Neuronal stem cell (in vitro differentiated cells): ENCODE measurements at regions not wholly inside any gene's neighbourhood (a gene's known extent, or its start where the extent isn't known, plus 50 kb on each side); places are given as distances from the start of the nearest gene placed in this dataset.

Source experiments
- DNase-seq: peaks from one replicate; pipeline ENCODE4 v3.0.0-alpha.2; 2013; ENCODE audit warnings: low spot score
- H2AFZ ChIP-seq: one replicate; pipeline ENCODE4 v1.6.1; 2013; ENCODE audit warnings: mild to moderate bottlenecking, low read length, inconsistent platforms
- H2AK5ac ChIP-seq: 2 replicates; pipeline ENCODE4 v1.6.1; 2013; ENCODE audit warnings: low read depth, mild to moderate bottlenecking, inconsistent platforms, low read length, moderate library complexity, mixed read lengths
- H2BK120ac ChIP-seq: 2 replicates; pipeline ENCODE4 v1.6.1; 2013; ENCODE audit warnings: low read depth, mild to moderate bottlenecking, inconsistent platforms, low read length, moderate library complexity, mixed read lengths
- H2BK12ac ChIP-seq: one replicate; pipeline ENCODE4 v1.6.1; 2013; ENCODE audit warnings: low read length, inconsistent platforms
- H2BK15ac ChIP-seq: 2 replicates; pipeline ENCODE4 v1.6.1; 2013; ENCODE audit warnings: mild to moderate bottlenecking, low read length, inconsistent platforms, mixed read lengths
- H2BK5ac ChIP-seq: one replicate; pipeline ENCODE4 v1.6.1; 2013; ENCODE audit warnings: inconsistent platforms, mild to moderate bottlenecking, low read length, moderate library complexity
- H3K14ac ChIP-seq: one replicate; pipeline ENCODE4 v1.6.1; 2013; ENCODE audit warnings: low read length, inconsistent platforms
- H3K18ac ChIP-seq: 2 replicates; pipeline ENCODE4 v1.6.1; 2013; ENCODE audit warnings: low read length, inconsistent platforms
- H3K23ac ChIP-seq: 2 replicates; pipeline ENCODE4 v1.6.1; 2013; ENCODE audit warnings: low read depth, mild to moderate bottlenecking, mixed read lengths, low read length, inconsistent platforms; ENCODE audit not compliant: poor library complexity
- H3K27ac ChIP-seq: replicated peaks from 3 replicates; pipeline ENCODE4 v1.5.1; 2013; ENCODE audit warnings: low read length, inconsistent platforms
- H3K27me3 ChIP-seq, 3 experiments: 2 replicates each; pipeline ENCODE4 v1.6.1; 2013; ENCODE audit warnings: low read length in 3 of 3, mild to moderate bottlenecking in 2 of 3, inconsistent platforms in 1 of 3, low read depth in 1 of 3, mixed read lengths in 1 of 3, moderate library complexity in 1 of 3; ENCODE audit not compliant: control insufficient read depth in 3 of 3, insufficient read depth in 3 of 3
- H3K36me3 ChIP-seq, 2 donors: replicated peaks in 1 of 2; 2 replicates each; pipeline ENCODE4 v1.6.1; 2013; ENCODE audit warnings: low read length in 2 of 2; ENCODE audit not compliant: control insufficient read depth in 2 of 2, insufficient read depth in 2 of 2
- H3K4ac ChIP-seq: 2 replicates; pipeline ENCODE4 v1.6.1; 2013; ENCODE audit warnings: inconsistent platforms, mild to moderate bottlenecking, low read length, moderate library complexity
- H3K4me1 ChIP-seq, 2 donors: 1 replicate in 1 of 2; 2 replicates in 1 of 2; pipeline ENCODE4 v1.6.1; 2013; ENCODE audit warnings: low read length in 2 of 2, low read depth in 1 of 2; ENCODE audit not compliant: control insufficient read depth in 2 of 2, insufficient read depth in 1 of 2
- H3K4me2 ChIP-seq: one replicate; pipeline ENCODE4 v1.6.1; 2013; ENCODE audit warnings: mild to moderate bottlenecking, low read length, inconsistent platforms; ENCODE audit not compliant: insufficient read depth, poor library complexity, severe bottlenecking
- H3K4me3 ChIP-seq, 2 donors: 2 replicates each; pipeline ENCODE4 v1.5.1; 2013; ENCODE audit warnings: low read length in 2 of 2, mild to moderate bottlenecking in 2 of 2, inconsistent platforms in 1 of 2, moderate library complexity in 1 of 2
- H3K79me1 ChIP-seq: one replicate; pipeline ENCODE4 v1.6.1; 2013; ENCODE audit warnings: low read depth, mild to moderate bottlenecking, inconsistent platforms, low read length, moderate library complexity
- H3K9ac ChIP-seq: one replicate; pipeline ENCODE4 v1.6.1; 2013; ENCODE audit warnings: mild to moderate bottlenecking, low read depth, low read length, inconsistent platforms; ENCODE audit not compliant: poor library complexity
- H3K9me3 ChIP-seq, 2 donors: replicated peaks in 1 of 2; 2 replicates each; pipeline versions ENCODE3 to v1.6.1; 2013; ENCODE audit warnings: low read length in 2 of 2, mild to moderate bottlenecking in 2 of 2, inconsistent platforms in 1 of 2, low read depth in 1 of 2, mixed read lengths in 1 of 2, moderate library complexity in 1 of 2; ENCODE audit not compliant: control insufficient read depth in 2 of 2, insufficient read depth in 1 of 2
- H4K8ac ChIP-seq: one replicate; pipeline ENCODE4 v1.6.1; 2013; ENCODE audit warnings: low read depth, mild to moderate bottlenecking, inconsistent platforms, low read length, moderate library complexity
- H4K91ac ChIP-seq: one replicate; pipeline ENCODE4 v1.6.1; 2013; ENCODE audit warnings: low read length, low read depth, mild to moderate bottlenecking, inconsistent platforms; ENCODE audit not compliant: poor library complexity
- WGBS, 2 donors: extraction: QIAGEN DNeasy Blood & Tissue Kit; methylation state at CpG; one replicate each; pipeline ENCODE4 v1.1.7; 2013; ENCODE audit warnings: missing lambda C conversion rate in 2 of 2, mixed read lengths in 1 of 2; ENCODE audit not compliant: insufficient read length in 2 of 2, insufficient replicate concordance in 1 of 2; ENCODE audit errors: extremely low coverage in 2 of 2; 5-methylcytosine and 5-hydroxymethylcytosine counted together

DNA sequence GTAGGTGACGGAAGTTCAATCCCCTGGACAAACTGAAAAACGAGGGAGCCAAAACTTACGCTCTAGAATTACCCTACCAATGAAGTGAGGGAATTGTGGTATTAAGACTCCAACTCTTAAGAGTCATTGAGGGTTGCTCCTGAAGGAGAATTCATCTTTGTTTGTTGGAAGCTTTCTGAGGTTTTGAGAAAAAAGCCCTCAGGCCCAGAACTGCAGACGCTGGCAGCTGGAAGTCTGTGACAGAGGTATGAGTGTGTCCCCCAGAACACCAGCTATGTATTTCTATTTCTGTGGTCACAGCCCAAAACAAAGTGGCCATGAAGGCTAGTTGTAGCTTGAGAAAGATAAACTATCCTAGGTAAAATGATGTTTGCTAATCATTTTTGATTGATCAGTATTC lies 438.8 kb upstream of the B3GALT2 start:
- Histone ChIP-seq H2BK15ac (no peak overlapping the region), H3K79me1 (no peaks in the 10 kb centered on the region), H3K36me3 (no peaks in the 10 kb centered on the region), H2BK5ac (no peak overlapping the region), H3K27ac (no peak overlapping the region), H3K18ac (no peak overlapping the region), H3K23ac (no peak overlapping the region), H2BK120ac (no peak overlapping the region), H3K4me1 (peaks cover 8 to 10% of the 10 kb centered on the region in 2 donors), H3K4me2 (no peak overlapping the region), H2AK5ac (no peak overlapping the region), H3K4me3 (no peak overlapping the region), H3K9me3 (no peaks in the 10 kb centered on the region), H3K27me3 (no peaks in the 10 kb centered on the region), H3K4ac (no peak overlapping the region), H2AFZ (no peak overlapping the region), H3K14ac (no peak overlapping the region), H3K9ac (no peak overlapping the region), H4K91ac (no peak overlapping the region), H4K8ac (no peak overlapping the region), H2BK12ac (no peak overlapping the region)
- no CpG with 5 or more reads among the region's 4 CpGs for WGBS, 2 donors
- DNase-seq = no peak

GRCh38 chr1:193619911-193620310 lies 433.5 kb upstream of the B3GALT2 start:
- no peak for DNase-seq
- Histone ChIP-seq H3K79me1 (no peaks in the 10 kb centered on the region), H2BK120ac (no peak overlapping the region), H3K36me3 (no peaks in the 10 kb centered on the region), H4K91ac (no peak overlapping the region), H3K18ac (no peak overlapping the region), H4K8ac (no peak overlapping the region), H3K23ac (no peak overlapping the region), H3K14ac (no peak overlapping the region), H3K4me2 (no peak overlapping the region), H2BK15ac (no peak overlapping the region), H3K27me3 (no peaks in the 10 kb centered on the region), H3K4ac (no peak overlapping the region), H3K9me3 (peaks cover 0 to 4% of the 10 kb centered on the region in 2 donors), H3K4me3 (no peak overlapping the region), H3K27ac (no peak overlapping the region), H3K9ac (no peak overlapping the region), H2BK12ac (no peak overlapping the region), H3K4me1 (no peaks in the 10 kb centered on the region), H2AFZ (no peak overlapping the region), H2BK5ac (no peak overlapping the region), H2AK5ac (no peak overlapping the region)
- WGBS, 2 donors = no CpG with 5 or more reads among the region's 2 CpGs

- WGBS, 2 donors = no CpG with 5 or more reads among the region's 2 CpGs
- Histone ChIP-seq H3K27me3 (no peaks in the 10 kb centered on the region), H3K36me3 (no peaks in the 10 kb centered on the region), H3K27ac (no peak overlapping the region), H2BK15ac (no peak overlapping the region), H2BK12ac (no peak overlapping the region), H3K14ac (no peak overlapping the region), H3K18ac (no peak overlapping the region), H3K4me3 (no peak overlapping the region), H2BK120ac (no peak overlapping the region), H3K4ac (no peak overlapping the region), H3K23ac (no peak overlapping the region), H2AK5ac (no peak overlapping the region), H3K4me1 (peaks cover 0 to 5% of the 10 kb centered on the region in 2 donors), H4K8ac (no peak overlapping the region), H3K9me3 (peaks cover 0 to 4% of the 10 kb centered on the region in 2 donors), H2AFZ (peak overlapping the region; percentile 47), H3K4me2 (no peak overlapping the region), H4K91ac (no peak overlapping the region), H3K9ac (no peak overlapping the region), H2BK5ac (no peak overlapping the region), H3K79me1 (no peaks in the 10 kb centered on the region)
- no peak for DNase-seq
Observed at GRCh38 chr1:193614817-193615216, 428.4 kb upstream of the B3GALT2 start.

- H2BK15ac ChIP-seq = no peak overlapping the region
- peaks cover 0 to 9% of the 10 kb centered on the region in 2 donors for H3K4me1 ChIP-seq
- H3K4me3 ChIP-seq = no peak overlapping the region
- no peak overlapping the region for H4K8ac ChIP-seq
- DNase-seq = no peak
- no peak overlapping the region for H3K23ac ChIP-seq
- H3K27ac ChIP-seq = no peak overlapping the region
- no peak overlapping the region for H4K91ac ChIP-seq
- no peak overlapping the region for H2BK5ac ChIP-seq
- H3K79me1 ChIP-seq = no peaks in the 10 kb centered on the region
- no peak overlapping the region for H2AFZ ChIP-seq
- no peaks in the 10 kb centered on the region for H3K36me3 ChIP-seq
- H2BK120ac ChIP-seq = no peak overlapping the region
- H3K9me3 ChIP-seq = peaks cover 0 to under 1% of the 10 kb centered on the region in 2 donors
- H3K4me2 ChIP-seq = no peak overlapping the region
- no CpG with 5 or more reads among the region's 3 CpGs for WGBS, 2 donors
- H2AK5ac ChIP-seq = no peak overlapping the region
- H3K14ac ChIP-seq = no peak overlapping the region
- H3K9ac ChIP-seq = no peak overlapping the region
- no peak overlapping the region for H2BK12ac ChIP-seq
- no peaks in the 10 kb centered on the region for H3K27me3 ChIP-seq
- no peak overlapping the region for H3K4ac ChIP-seq
- H3K18ac ChIP-seq = no peak overlapping the region
Observed at GRCh38 chr1:193614275-193614674, 427.9 kb upstream of the B3GALT2 start.
